Fibroblast of the aortic adventitia (primary cell): ENCODE measurements at regions not wholly inside any gene's neighbourhood (a gene's known extent, or its start where the extent isn't known, plus 50 kb on each side); places are given as distances from the start of the nearest gene placed in this dataset.
A peak's percentile ranks its signal among the peaks of the same experiment; 100 is the strongest.

Experiments
- DNase-seq: peaks from one replicate; pipeline ENCODE4 v3.0.0-alpha.2; 2010; ENCODE audit warnings: low read depth
- H3K4me3 ChIP-seq: 2 replicates; pipeline ENCODE4 v1.5.1; 2011; ENCODE audit warnings: low read depth, mild to moderate bottlenecking, control low read depth, low read length, moderate library complexity
- TF ChIP-seq, protein P1 (sequence below): IDR thresholded peaks from 2 replicates; pipeline ENCODE4 v1.5.1; 2011; ENCODE audit warnings: mild to moderate bottlenecking, low read length, control low read depth, inconsistent platforms; ENCODE audit not compliant: insufficient read depth

- DNase-seq = no peak
- TF ChIP-seq, protein P1, sequence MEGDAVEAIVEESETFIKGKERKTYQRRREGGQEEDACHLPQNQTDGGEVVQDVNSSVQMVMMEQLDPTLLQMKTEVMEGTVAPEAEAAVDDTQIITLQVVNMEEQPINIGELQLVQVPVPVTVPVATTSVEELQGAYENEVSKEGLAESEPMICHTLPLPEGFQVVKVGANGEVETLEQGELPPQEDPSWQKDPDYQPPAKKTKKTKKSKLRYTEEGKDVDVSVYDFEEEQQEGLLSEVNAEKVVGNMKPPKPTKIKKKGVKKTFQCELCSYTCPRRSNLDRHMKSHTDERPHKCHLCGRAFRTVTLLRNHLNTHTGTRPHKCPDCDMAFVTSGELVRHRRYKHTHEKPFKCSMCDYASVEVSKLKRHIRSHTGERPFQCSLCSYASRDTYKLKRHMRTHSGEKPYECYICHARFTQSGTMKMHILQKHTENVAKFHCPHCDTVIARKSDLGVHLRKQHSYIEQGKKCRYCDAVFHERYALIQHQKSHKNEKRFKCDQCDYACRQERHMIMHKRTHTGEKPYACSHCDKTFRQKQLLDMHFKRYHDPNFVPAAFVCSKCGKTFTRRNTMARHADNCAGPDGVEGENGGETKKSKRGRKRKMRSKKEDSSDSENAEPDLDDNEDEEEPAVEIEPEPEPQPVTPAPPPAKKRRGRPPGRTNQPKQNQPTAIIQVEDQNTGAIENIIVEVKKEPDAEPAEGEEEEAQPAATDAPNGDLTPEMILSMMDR = no peak
- H3K4me3 ChIP-seq = no peak overlapping the region
These were observed 230.9 kb upstream of the SFRP2 start for GRCh38 chr4:154019811-154020210.

DNA sequence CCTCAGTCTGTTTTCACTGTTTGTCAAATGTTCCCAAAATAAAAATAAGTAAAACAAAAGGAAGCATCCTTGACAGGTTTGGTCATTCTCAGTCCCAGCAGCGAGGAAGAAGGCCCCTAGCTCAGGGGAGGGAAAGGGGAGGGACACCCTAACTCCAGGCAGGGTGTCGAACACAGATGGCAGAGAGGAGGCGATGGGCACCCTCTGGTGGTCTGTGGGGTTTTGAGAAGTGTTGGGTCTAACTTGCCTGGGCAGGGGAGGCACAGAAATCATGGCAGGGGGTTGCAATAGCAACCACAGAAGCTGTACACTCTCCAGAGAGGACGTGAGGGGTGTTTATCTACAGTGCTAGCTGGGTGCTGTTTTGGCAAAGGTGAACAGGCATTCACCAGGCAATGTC, 229.8 kb upstream of the SFRP2 start:
- TF ChIP-seq, protein P1 = no peak
- H3K4me3 ChIP-seq = no peak overlapping the region
- no peak for DNase-seq

DNA sequence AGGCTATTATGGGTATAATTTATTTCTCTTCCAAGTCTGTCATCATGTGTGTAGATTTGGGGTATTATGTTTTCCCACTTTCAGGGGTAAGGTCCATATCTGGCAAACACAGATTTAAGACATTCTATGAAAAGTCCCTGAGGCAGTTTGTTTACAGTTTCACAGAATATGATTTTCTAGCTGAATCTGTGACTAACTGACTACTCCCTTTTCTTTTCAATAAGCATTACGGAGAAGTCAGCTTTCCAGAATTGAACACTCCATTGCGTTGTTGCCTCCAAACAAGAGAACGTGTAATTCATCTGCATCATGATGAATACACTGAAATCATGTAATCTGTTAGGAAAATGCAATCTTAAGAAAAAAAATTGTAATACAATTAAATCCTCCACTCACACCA, 226.7 kb upstream of the SFRP2 start:
- DNase-seq = no peak
- no peak overlapping the region for H3K4me3 ChIP-seq
- TF ChIP-seq, protein P1 = no peak

DNA sequence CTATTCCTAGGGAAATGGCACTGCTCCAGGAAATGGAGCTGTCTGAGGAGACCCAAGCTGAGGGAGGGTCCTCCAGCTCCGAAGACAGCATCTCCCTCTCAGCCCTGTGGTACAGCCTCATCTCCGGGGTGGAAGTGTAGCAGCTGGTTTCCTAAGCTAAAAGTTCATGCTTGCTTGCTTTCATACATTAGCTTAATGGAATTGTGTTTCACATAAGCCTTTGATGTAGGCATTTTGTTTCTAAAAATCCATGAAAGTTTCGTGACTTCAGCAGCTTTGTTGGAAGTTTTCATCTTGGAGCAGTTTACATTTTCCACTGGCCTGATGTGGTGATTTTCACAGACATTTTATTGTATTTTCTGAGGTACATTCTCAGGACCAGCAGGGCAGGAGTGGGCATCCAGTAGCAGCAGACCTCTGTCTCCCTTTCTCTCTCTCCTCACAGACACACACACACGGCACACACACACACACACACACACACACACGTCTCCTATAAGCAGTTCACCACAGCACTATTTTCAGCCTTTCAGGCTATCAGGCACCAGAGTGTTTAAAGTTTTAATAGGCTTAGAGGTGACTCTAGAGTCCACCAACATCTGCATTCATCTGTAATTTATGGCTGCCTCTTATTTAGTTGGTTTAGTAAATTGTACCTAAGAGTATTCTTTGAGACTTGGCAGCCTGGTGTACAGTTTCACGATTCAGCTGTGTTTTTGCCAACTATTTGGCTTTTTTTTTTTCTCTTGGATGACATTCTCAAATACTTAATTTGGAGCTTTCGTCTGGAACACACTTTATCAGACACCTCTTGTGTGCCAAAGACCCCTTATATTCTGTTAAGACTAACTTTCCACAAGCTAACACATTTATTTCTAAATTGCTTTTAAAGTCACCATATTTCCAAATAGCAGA, 225.8 kb upstream of the SFRP2 start:
- TF ChIP-seq, protein P1 = no peak
- H3K4me3 ChIP-seq = no peak overlapping the region
- peak; percentile 6 for DNase-seq

GRCh38 chr4:154013576-154013975, 224.7 kb upstream of the SFRP2 start:
- no peak for DNase-seq
- no peak overlapping the region for H3K4me3 ChIP-seq
- TF ChIP-seq, protein P1 = no peak

- TF ChIP-seq, protein P1 = no peak
- no peak for DNase-seq
- no peak overlapping the region for H3K4me3 ChIP-seq
These were observed 221.5 kb upstream of the SFRP2 start for GRCh38 chr4:154010371-154010770.
